Body of pancreas (tissue), 4 donors: ENCODE measurements at regions not wholly inside any gene's neighbourhood (a gene's known extent, or its start where the extent isn't known, plus 50 kb on each side); places are given as distances from the start of the nearest gene placed in this dataset.

Experiments
- POLR2A ChIP-seq, 3 donors: fragments of 450-650 bp; IDR thresholded peaks; one replicate each; pipeline ENCODE4 v1.6.1; 2016; ENCODE audit warnings: antibody characterized with exemption in 3 of 3, mild to moderate bottlenecking in 2 of 3
- TF ChIP-seq, protein P1 (sequence below), 7 experiments: fragments of 450-650 bp in 4 of 7; fragments of 200-600 bp in 3 of 7; sonication (generic) in 3 of 7; IDR thresholded peaks; one replicate each; pipeline ENCODE4 v1.5.1; 2016 to 2019; ENCODE audit warnings: antibody characterized with exemption in 7 of 7

DNA sequence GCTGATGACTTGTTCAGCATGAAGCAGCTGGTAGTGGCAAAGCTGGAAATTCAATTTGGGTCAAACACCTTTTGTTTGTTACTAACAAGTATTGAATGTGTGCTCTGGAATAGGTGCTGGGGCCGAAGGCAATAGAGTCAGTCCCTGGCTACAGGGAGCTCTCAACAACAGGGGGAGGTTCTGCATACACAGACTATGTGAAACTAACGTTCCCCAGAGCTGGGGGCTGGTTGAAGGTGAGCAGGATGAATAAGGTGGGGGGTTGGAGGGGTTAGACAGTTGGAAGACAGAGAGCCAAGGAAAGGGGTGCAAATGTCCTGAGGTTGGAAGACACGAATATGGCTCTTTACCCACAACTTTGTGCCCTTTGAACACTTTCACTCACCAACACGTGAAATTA is 84.1 kb upstream of the PLPP4 start:
- TF ChIP-seq, protein P1, sequence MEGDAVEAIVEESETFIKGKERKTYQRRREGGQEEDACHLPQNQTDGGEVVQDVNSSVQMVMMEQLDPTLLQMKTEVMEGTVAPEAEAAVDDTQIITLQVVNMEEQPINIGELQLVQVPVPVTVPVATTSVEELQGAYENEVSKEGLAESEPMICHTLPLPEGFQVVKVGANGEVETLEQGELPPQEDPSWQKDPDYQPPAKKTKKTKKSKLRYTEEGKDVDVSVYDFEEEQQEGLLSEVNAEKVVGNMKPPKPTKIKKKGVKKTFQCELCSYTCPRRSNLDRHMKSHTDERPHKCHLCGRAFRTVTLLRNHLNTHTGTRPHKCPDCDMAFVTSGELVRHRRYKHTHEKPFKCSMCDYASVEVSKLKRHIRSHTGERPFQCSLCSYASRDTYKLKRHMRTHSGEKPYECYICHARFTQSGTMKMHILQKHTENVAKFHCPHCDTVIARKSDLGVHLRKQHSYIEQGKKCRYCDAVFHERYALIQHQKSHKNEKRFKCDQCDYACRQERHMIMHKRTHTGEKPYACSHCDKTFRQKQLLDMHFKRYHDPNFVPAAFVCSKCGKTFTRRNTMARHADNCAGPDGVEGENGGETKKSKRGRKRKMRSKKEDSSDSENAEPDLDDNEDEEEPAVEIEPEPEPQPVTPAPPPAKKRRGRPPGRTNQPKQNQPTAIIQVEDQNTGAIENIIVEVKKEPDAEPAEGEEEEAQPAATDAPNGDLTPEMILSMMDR (IDR thresholded peaks at IDR 0.05): no peak
- no peak for TF ChIP-seq POLR2A (IDR thresholded peaks at IDR 0.05)
